GM18508 (cell line): ENCODE measurements at regions not wholly inside any gene's neighbourhood (a gene's known extent, or its start where the extent isn't known, plus 50 kb on each side); places are given as distances from the start of the nearest gene placed in this dataset.
"Not testable (repeated sequence)": the region's sequence is repeated elsewhere in the genome, so short reads cannot be mapped to it uniquely, and the experiment has no call there.

Experiments used
- ATAC-seq: cut with Tn5 transposase; IDR thresholded peaks from one replicate; pipeline ENCODE4 v1.9.1; 2021; ENCODE audit warnings: moderate number of reproducible peaks; ENCODE audit not compliant: insufficient read depth, unreplicated experiment

DNA sequence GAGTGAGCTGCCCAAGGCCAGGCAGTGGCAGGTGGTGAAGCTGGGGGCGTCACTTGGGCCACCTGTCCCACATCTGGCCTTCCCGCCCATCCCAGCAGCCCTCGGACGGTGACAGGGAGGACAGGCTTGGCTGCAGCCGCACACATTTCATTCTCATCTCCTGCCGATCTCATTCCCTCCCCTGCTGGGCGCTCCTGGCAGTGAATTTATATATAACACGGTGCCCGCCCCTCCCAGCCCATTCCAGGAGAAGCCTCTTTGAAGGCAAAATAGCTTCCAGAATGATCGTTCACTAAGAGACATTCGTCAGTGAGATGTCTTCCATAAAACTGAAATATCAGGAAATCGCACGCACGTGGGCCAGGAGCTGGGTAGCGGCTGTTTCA is 861.3 kb downstream of the TBC1D22A start:
- ATAC-seq, result no peak

DNA sequence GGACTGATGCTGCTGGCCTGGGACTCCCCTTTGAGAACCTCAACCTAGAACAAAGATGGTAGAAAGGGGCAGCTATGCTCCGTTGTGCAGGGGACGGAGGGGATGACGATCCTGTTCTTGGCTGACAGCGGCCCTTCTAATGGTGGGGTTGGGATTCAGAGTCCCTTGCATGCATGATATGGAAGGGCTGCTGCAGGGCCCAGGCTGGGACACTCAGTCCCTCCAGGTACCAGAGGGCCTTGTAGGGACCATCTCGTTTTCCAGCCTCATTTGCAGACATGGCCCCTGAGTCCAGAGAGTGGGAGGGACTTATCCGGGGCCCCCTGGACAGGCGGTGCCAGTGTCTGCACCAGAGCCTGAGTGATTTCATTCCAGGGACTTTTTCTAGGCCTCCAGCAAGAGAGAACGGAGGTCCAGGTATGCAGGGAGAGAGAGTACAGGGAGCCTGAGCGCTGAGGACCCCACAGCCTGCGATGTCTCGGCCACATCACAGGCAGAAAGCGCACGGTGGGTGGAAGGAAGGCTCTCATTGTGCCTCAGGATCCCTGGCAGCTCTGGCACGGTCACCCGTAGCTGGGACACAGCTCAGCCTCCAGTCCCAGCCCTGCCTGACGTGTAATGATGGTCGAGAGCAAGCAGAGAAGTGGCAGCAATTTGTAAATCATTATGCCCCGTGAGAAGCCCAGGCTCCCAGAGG is 860.8 kb downstream of the TBC1D22A start:
- no peak for ATAC-seq

DNA sequence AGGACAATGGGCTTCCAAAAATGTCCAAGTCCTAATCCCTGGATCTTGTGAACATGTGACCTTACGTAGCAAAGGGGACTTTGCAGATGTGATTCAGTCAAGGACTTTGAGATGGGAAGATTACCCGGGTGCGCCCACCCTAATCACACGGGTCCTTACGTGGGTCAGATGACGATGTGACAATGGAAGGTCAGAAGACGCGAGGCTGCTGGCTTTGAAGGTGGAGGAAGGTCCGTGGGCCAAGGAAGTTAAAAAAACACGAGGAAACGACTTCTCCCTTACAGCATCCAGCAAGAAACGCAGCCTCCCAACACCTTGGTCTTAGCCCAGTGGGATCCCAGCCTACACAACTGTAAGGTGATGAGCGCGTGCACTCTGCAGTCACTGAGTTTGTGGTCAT is 860.1 kb downstream of the TBC1D22A start:
- no peak for ATAC-seq

DNA sequence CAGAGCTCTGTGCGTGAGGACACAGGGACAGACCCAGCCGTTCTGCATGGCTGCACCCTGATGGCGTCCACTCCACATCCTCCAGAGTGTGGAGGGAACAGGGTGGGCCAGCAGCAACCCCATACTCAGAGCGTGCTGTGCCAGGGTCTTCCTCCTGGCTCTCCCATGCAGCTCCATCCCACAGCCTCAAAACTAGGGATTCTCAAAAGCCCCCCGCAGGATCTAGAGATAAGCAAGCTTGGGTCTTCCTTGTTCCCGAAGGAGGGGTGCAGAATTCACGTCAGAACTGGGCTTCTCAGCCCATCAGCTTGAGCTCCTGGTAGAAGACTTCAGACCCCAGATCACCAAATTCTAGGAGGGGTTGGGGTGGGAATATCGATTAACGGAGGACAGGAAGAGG is 858.8 kb downstream of the TBC1D22A start:
- ATAC-seq, result no peak

DNA sequence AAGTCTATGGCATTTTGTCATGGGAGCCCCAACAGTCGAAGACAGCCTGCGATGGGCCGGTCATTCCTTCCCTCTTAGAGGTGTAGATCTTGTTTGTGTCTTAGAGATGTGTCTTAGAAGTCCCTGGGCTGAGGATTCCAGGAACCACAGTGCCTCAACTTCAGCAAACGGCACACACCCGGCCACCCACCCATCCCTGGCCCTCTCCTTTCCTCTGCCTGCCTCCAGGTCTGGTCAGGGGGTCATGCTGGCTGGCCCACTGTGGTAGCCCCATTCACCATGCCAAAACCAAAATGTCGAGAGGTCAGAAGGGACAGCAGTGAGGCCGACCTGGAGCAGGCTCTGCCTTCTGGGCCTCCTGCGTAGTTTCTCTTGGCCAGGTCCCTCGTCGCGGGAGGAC is 857.9 kb downstream of the TBC1D22A start:
- ATAC-seq, result no peak

DNA sequence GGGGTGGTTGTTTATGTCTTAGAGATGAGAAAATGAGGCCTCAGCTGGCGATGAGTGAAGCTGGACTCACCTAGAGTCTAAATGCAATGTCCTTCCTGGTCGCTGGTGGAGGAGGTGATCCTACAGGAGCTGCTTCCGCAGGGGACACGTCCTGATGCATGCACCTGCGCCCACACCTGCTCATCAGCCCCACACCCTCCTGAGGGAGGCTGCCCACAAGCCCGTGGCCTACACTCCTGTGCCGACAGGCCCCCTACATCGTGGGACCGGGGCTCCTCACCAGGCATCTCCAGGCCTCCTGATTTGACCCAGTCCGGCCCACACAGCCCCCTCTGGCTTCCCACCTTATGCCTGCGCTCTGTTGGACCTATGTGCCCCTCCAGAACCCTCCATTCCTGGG is 857.2 kb downstream of the TBC1D22A start:
- ATAC-seq, result no peak

DNA sequence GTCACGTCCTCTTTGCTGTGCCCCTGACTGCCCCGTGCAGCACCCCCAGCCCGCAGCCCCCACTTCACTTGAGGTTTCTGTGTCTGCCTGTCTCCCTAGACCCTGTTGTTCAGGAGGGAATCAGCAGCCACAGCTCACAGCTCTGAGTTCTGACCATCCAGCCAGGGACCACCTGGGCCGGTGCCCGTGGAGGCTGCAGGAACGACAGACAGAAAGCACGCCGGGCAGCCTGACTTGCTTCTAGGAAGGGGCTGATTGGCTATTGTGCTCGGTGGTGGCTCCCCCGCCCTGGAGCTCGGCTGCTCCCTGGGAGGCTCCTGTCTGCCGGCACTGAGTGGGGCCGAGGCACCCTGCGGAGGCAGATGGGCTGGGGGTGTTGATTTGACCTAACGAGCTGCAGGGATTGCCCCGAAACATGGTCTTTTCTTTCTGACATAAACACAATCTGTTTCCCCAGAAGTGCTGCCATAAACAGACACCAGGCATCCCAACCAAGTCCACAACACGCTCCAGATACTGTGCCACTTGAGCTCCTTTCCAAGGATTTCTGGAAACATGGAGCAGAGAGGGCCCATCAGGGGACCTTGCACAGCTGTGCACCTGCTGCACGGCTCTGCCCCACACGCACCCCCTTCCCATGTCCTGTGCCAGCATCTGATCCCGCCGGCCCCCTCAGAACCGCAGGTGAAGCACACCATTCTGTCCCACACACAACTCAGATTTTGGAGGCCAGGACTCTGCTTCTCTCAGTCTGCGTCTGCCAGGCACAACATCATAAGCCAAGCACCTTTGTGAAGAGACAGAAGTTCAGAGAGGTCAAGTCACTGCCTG is 855.9 kb downstream of the TBC1D22A start:
- no peak for ATAC-seq

DNA sequence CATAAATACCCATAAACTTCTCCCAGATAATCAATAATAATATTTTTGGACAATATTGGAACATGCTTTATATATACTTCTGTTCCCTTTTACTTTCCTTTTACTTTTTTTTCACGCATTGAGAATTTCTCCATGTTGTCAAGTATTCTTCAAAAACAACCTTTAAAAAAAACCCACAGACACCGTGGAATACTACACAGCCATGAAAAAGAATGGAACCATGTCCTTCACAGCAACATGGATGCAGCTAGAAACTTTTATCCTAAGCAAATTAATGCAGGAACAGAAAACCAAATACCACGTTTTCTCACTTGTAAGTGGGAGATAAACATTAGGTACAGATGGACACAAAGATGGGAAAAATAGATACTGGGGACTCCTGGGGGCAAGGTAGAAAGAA is 854.7 kb downstream of the TBC1D22A start:
- no peak for ATAC-seq

DNA sequence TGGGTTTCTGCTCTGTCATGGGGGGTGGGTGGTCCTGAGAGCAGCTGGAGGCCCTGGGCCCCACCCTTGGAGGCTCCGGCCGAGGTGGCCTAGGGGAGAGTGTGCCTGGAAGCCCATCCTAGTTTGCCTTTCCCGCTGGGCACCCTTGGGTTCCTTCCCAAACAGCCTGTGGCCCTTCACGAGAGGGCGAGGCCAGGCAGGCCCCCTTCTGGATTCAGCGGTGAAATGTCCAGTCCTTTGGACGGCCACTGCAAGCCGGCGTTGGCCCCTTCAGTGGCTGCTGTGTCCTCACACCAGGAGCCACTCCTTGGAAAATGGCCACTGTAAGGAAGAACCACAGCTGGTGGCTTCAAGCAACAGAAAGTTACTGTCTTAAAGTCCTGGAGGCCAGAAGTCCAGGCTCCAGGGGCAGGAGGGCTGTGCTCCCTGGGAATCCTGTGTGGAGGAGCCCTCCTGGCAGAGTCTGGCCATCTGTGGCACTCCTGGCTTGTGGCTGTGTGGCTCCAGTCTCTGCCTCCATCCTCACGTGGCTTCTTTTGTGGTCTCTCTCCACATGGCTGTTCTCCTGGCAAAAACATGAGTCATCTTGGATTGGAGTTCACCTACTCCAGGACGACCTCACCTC is 854.1 kb downstream of the TBC1D22A start:
- no peak for ATAC-seq

DNA sequence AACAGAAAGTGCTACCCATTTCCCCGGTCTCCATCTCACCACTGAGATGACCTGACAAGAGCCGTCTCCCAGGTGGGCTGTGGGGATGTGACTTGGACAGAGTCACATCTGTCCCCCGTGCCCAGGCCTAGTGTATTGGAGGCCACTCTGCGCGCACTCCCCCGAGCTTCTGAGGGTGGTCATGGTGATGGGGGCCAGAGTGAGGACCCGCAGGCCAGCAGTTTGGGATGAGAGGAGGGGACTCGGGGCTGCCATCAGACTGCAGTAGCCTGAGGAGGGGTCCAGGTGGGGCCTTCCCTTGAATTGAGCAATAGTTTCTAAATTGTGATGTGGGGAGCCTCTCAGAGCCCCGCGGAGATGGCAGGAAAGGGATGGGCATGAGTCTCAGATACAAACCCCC is 852.6 kb downstream of the TBC1D22A start:
- no peak for ATAC-seq

DNA sequence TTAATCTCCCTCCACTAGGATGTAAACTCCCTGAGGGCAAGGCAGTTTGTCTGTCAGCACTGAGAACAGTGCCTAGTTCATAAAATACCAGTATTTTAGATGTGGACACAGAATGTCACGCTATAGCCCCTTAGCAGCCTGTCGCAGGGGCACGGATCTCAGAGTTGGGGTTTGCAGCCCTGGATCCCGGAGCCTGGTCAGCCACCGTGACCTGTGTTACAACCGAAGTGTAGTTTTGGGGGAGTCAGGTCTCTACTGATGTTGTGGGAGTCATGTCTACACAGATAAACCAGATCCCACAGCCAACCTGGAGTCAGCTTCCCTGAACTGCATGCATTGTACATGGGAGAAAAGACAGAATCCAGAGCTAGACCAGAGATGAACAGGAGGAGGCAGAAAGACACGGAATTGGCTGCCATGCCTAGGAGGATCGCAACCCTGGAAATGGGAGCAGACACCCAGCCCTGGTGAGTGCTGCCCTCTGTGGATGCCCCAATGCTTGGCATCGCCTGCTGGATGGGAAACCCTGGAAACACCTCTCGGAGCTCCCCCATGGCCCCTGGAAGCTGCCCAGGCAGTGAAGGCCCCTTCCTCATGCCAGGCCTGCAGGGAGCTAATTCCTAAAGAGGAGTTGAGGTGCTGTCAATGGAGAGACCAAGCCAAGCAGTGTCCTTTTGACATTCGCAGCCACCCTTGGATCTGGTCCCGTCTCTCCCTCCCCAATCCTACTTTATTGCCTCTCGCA is 851.3 kb downstream of the TBC1D22A start:
- no peak for ATAC-seq

DNA sequence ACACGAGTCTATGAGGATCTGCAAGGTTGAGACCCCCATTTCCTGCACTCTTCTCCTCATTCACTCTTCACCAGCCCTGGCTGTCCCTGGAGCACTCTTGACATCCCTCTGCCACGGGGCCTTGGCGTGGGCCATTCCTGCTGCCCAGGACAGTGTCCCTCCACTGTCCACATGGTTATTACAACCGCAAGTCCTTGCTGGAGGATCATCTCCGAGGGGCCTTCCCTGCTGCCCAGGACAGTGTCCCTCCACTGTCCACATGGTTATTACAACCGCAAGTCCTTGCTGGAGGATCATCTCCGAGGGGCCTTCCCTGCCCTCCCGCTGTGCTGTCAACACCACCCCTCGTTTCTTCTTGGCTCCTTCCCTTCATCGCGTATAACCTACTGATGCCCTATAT is 850.7 kb downstream of the TBC1D22A start:
- not testable (repeated sequence) for ATAC-seq

DNA sequence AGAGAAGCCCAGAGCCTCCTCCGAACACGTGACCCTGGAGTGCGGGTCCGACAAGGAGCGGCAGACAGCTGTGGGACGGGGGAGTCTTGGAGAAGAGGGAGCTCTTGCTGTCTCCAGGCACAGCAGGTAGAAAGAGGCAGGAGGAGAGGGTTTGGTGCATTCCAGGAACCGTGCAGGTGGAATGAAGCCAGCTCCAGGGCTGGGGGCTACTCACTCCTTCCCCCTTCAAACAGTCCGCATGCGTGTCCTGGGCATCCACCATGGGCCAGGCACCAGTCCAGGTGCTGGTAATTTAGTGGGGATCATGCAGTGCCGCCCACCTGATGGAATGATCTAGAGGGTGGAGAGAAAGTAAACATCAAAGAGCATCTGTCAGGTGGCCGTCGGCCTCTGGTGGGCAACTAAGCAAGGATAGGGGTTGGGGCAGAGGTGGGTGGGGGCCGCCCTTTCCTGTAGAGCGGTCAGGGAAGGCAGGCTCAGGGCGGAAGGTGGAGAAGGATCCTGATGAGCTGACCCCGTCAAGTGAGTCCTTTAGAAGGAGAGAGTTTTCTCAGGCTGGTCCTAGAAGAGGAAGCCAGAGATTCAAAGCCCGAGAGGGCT is 850.0 kb downstream of the TBC1D22A start:
- no peak for ATAC-seq

DNA sequence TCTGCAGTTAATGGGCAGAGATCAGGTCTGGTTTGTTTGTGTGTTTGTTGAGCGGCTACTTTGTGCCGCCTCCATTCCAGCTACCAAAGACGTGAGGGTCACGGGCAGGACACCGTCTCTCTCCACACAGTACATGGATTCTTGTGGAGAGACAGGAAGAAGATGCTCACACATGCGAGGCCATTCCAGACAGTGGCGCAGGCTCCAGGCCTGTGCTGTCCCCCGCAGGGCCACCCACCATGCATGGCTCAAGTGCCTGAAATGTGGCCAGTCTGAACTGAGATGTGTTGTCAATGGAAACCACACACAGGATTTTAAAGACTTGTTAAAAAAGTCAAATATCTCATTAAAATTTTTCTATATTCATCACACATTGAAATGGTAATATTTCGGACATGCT is 848.3 kb downstream of the TBC1D22A start:
- no peak for ATAC-seq

DNA sequence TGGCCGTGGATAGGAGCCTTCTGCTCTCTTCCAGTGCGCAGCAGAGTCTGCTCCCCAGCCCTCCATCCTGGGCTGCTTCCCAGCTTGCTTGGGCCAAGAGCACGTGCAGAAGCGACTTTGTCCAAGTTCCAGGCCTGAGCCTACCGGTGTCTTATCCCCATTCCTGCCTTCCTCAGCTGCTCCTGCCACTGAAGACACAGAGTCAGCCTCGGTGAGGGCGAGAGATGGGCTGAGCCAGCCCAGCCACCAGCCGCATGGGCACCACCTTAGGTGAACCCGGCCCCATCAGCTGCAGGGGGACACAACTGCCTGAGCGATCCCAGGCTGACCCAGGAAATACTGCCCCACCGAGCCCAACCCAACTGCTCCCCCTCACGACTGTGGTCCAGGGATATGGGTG is 847.8 kb downstream of the TBC1D22A start:
- no peak for ATAC-seq

DNA sequence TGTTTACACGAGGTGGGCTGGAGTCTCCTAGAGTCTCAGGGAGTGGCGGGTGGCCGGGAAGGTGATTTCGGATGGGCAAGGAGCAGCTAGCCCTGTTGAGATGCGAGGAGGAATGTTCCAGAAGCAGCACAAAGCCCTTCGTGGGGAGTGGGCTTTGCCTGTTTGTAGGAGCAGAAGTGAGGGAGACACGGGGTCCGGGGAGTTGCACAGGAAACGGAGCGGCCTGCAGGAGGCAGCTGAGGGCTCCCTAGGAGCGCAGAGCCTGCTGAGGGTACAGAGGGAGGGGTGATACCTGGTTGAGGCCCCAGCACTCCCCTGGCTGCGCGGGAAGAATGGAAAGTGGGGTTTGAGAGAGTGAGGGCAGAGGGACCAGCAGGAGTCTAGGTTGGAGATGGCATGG is 847.2 kb downstream of the TBC1D22A start:
- no peak for ATAC-seq

DNA sequence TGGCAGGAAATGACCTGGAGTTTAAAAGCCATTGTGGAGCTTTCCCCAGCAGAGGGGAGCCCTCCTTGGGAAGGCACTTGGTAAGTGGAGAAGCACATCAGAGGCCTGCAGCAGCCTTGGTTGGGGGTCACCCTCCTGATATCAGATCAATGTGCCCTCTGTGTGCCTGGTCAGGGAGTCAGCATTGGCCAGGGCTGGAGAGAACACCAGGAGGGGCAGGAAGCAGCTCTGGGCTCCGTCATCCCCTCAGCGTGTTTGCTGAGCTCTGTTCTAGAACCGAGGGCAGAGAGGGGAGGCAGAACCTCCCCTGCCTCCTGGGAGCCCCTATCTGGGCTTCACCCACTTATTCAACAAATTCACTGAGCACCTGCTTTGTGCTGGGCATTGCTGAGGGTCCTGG is 846.0 kb downstream of the TBC1D22A start:
- ATAC-seq, result no peak

DNA sequence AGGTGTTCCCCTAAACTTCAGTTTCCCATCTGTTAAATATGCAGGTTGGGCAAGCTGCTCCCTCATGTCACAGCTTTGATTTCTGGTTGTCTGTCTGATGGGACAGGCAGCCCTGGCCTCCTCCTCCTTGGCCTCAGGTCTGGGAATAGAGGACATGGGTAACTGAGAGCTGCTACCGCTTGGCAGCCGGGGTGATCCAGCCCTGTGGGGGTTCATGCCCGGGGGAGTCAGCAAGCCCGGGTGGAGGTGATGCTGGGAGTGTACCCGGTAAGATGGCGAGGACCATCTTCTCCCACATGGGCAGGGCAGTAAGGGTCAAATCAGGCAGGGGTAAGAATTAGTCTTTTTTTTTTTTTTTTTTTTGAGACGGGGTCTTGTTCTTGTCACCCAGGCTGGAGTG is 845.0 kb downstream of the TBC1D22A start:
- no peak for ATAC-seq

DNA sequence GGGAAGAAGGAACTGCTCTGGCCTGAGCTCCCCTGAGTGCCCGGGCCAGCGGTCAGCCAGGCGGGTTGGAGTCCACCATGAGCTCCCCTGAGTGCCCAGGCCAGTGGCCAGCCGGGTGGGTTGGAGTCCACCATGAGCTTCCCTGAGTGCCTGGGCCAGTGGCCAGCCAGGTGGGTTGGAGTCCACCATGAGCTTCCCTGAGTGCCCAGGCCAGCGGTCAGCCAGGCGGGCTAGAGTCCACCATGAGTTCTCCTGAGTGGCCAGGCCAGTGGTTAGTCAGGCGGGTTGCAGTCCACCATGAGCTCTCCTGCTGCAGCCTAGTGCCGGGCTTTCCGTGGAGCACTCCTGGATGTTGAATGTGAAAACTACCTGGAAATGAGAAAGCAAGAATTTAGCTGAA is 844.0 kb downstream of the TBC1D22A start:
- ATAC-seq, result no peak

DNA sequence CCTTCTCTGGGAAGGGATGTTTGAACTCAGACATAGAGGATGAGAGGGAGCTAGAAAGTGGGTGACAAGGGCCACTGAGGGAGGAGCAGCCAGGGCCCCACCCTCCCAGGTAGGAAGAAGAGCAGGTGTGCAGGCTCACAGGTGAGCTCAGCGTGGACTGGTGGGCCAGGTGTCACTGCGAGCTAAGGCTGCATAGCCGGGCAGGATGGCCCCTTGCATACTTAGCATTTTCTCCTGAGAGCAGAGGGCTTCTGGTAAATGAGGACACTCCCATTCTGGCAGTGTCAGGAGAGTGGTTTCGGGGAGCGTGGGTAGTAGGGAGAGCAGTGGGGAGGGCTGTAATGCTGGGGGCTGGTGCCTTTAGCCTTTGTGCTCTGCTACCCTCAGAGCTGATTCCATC is 843.4 kb downstream of the TBC1D22A start:
- no peak for ATAC-seq
